ENCODE measurements at regions not wholly inside any gene's neighbourhood (a gene's known extent, or its start where the extent isn't known, plus 50 kb on each side); places are given as distances from the start of the nearest gene placed in this dataset.
"Not testable (repeated sequence)": the region's sequence is repeated elsewhere in the genome, so short reads cannot be mapped to it uniquely, and the experiment has no call there.

GRCh38 chr1:157371826-157372225 is 180.5 kb downstream of the FCRL5 start:
- DNase-seq, result no peak
- no peaks in the 10 kb centered on the region for H3K36me3 ChIP-seq
- intact Hi-C loops (cut with DNase I; ENCODE audit: low total_unique reads), result no loop called here
- 85 to 100% (median 95%) methylated on average over 3 of the region's 3 CpGs for WGBS, 5 donors
- H3K9me3 ChIP-seq, result no peaks in the 10 kb centered on the region
- H3K27ac ChIP-seq, result no peak overlapping the region
- H3K4me1 ChIP-seq, result peaks cover 0 to under 1% (median 0%) of the 10 kb centered on the region in 6 donors
- no peak overlapping the region for H3K4me3 ChIP-seq
- H3K27me3 ChIP-seq (replicated peaks in 1 of 7), result peaks cover 0 to 14% (median 0%) of the 10 kb centered on the region in 7 donors
- TF ChIP-seq POLR2AphosphoS5 (IDR thresholded peaks at IDR 0.05) (no peak), CTCF (IDR thresholded peaks at IDR 0.05 in 8 of 11, conservative IDR thresholded peaks at IDR 0.05 in 3 of 11) (no peak), POLR2A (IDR thresholded peaks at IDR 0.05) (no peak)

DNA sequence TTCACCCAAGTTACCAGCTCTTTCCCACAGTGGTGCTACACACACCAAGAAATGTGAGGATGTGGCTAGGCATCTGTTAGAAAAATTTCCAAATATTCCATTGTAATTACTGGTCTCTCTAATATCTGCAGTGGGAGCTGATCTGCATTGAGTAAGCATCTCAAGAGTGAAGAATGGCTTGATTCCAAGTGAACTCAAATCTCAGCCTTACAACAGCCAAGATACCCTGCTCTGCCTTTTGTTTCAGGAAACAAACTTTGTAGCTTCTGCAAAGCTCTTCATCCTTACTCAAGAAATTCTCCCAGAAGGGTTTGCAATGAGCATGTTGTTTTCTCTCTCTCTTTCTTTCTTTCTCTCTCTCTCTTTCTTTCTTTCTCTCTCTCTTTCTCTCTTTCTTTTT is 181.1 kb downstream of the FCRL5 start:
- TF ChIP-seq CTCF (IDR thresholded peaks at IDR 0.05 in 8 of 11, conservative IDR thresholded peaks at IDR 0.05 in 3 of 11), result no peak
- no peak for TF ChIP-seq POLR2A (IDR thresholded peaks at IDR 0.05)
- no peak for TF ChIP-seq POLR2AphosphoS5 (IDR thresholded peaks at IDR 0.05)
- Histone ChIP-seq H3K4me1 (no peaks in the 10 kb centered on the region), H3K36me3 (no peaks in the 10 kb centered on the region), H3K27me3 (replicated peaks in 1 of 7) (peaks cover 0 to 8% (median 0%) of the 10 kb centered on the region in 7 donors), H3K4me3 (no peak overlapping the region), H3K27ac (no peak overlapping the region), H3K9me3 (no peaks in the 10 kb centered on the region)
- intact Hi-C loops (cut with DNase I; ENCODE audit: low total_unique reads), result no loop called here
- no peak for DNase-seq

DNA sequence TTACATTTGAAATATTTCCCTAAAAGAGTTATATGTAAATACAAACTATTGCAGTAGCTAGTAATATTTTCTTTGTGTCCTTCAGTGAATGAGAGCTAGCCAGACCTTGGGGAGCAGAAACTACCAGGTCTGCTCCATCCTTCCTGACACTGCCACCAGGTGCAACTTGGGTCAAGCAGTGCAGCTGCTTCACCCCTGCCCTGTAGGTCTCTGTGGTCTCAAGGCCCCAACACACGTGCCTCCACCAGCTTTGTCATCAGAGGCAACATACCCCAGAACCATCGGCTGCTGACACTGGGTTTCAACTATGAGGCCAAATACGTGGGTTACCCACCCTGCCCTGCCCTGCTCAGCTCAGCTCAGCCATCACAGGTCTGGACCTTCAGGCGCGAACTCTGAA is 181.6 kb downstream of the FCRL5 start:
- Histone ChIP-seq H3K4me1 (no peaks in the 10 kb centered on the region), H3K36me3 (no peaks in the 10 kb centered on the region), H3K27me3 (replicated peaks in 1 of 7) (peaks cover 0 to 6% (median 0%) of the 10 kb centered on the region in 7 donors), H3K4me3 (no peak overlapping the region), H3K9me3 (no peaks in the 10 kb centered on the region), H3K27ac (no peak overlapping the region)
- no peak for DNase-seq
- intact Hi-C loops (cut with DNase I; ENCODE audit: low total_unique reads), result no loop called here
- TF ChIP-seq CTCF (IDR thresholded peaks at IDR 0.05 in 8 of 11, conservative IDR thresholded peaks at IDR 0.05 in 3 of 11) (no peak), POLR2AphosphoS5 (IDR thresholded peaks at IDR 0.05) (no peak), POLR2A (IDR thresholded peaks at IDR 0.05) (no peak)
- WGBS, 5 donors, result 66 to 100% (median 83%) methylated on average over 2 to 5 of the region's 5 CpGs

DNA sequence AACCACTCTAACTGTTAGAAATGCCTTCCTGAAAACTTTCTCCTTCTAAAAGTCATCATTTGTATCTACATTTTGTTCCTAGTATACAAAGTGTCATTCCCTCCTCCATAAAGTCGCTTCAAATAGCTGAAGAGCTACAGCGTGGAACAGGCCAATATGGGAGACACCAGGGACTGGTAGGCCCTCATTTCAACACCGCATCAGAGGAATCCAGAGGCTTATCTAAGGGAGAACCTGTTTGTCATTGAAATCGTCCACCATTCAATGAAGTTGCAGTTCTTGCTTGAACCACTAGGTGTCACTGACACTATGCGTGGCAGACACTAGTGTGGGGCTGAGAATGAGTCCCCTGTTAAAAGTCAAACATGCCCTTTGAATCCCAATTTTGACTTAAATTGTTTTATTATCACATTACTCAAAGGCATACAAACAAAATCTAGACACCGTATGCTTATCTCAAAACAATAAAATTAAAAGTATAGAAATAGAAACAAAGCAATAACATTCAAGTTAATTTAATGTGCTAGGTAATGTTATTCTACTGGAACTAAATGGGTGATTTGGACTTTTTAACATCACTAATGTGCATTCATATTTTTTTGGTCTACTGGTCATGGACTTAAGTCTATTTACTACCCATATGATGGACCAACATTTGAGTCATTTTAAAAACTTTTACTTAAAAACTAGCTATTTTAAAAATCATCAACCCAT is 182.3 kb downstream of the FCRL5 start:
- no peak overlapping the region for H3K4me3 ChIP-seq
- DNase-seq, result no peak
- H3K9me3 ChIP-seq, result no peaks in the 10 kb centered on the region
- intact Hi-C loops (cut with DNase I; ENCODE audit: low total_unique reads), result no loop called here
- peaks cover 0 to 6% (median 0%) of the 10 kb centered on the region in 7 donors for H3K27me3 ChIP-seq (replicated peaks in 1 of 7)
- H3K36me3 ChIP-seq, result no peaks in the 10 kb centered on the region
- WGBS, 5 donors, result 4 to 10% (median 7%) methylated on average over 6 of the region's 6 CpGs
- TF ChIP-seq CTCF (IDR thresholded peaks at IDR 0.05 in 8 of 11, conservative IDR thresholded peaks at IDR 0.05 in 3 of 11) (peak; percentile 75 to 90 (median 84)), POLR2A (IDR thresholded peaks at IDR 0.05) (no peak)
- H3K4me1 ChIP-seq, result no peaks in the 10 kb centered on the region
- no peak overlapping the region for H3K27ac ChIP-seq

- WGBS, 5 donors, result 82 to 100% (median 92%) methylated on average over 1 of the region's 1 CpG
- H3K27ac ChIP-seq; H3K36me3 ChIP-seq; H3K4me3 ChIP-seq; H3K4me1 ChIP-seq; H3K9me3 ChIP-seq; DNase-seq; H3K27me3 ChIP-seq (replicated peaks in 1 of 7); intact Hi-C loops (cut with DNase I; ENCODE audit: low total_unique reads): not testable (repeated sequence)
Measured at GRCh38 chr1:157368941-157369340, 183.4 kb downstream of the FCRL5 start.

Data from spleen (tissue), 11 donors.